ENCODE measurements at regions not wholly inside any gene's neighbourhood (a gene's known extent, or its start where the extent isn't known, plus 50 kb on each side); places are given as distances from the start of the nearest gene placed in this dataset.

- no peak for TF ChIP-seq CTCF (IDR thresholded peaks at IDR 0.05; ENCODE audit: poor library complexity, severe bottlenecking)
- no peak for TF ChIP-seq EP300 (conservative IDR thresholded peaks at IDR 0.05; ENCODE audit: poor library complexity, severe bottlenecking)
- no peak for TF ChIP-seq EZH2 (IDR thresholded peaks at IDR 0.05; ENCODE audit: borderline replicate concordance, insufficient read depth, low read length, poor library complexity, severe bottlenecking)
- TF ChIP-seq MXI1 (conservative IDR thresholded peaks at IDR 0.05; ENCODE audit: poor library complexity, severe bottlenecking), result no peak
- TF ChIP-seq TAF1 (IDR thresholded peaks at IDR 0.05; ENCODE audit: low read depth), result no peak
- TF ChIP-seq POLR2AphosphoS5 (IDR thresholded peaks at IDR 0.05), result no peak
- TF ChIP-seq RAD21 (conservative IDR thresholded peaks at IDR 0.05), result no peak
These were observed 203.3 kb upstream of the IL12A start for GRCh38 chr3:159785273-159785708.

Data from neural cell (in vitro differentiated cells).